ENCODE measurements at regions not wholly inside any gene's neighbourhood (a gene's known extent, or its start where the extent isn't known, plus 50 kb on each side); places are given as distances from the start of the nearest gene placed in this dataset.
A peak's percentile ranks its signal among the peaks of the same experiment; 100 is the strongest.

- intact Hi-C loops (cut with micrococcal nuclease) = no loop called here
- H3K4me1 Mint-ChIP-seq (ENCODE audit: low read depth) = no peaks in the 10 kb centered on the region
- H3K9me3 Mint-ChIP-seq = no peaks in the 10 kb centered on the region
- no peak overlapping the region for H3K27ac Mint-ChIP-seq
- no peak overlapping the region for H3K4me3 Mint-ChIP-seq
- CTCF ChIA-PET = no interaction called here
- H3K27me3 Mint-ChIP-seq (ENCODE audit: low read depth) = no peaks in the 10 kb centered on the region
- DNase-seq = peak; percentile 1
- no peaks in the 10 kb centered on the region for H3K36me3 Mint-ChIP-seq (ENCODE audit: low read depth)
Measured at GRCh38 chr9:129280236-129280622, 102.2 kb upstream of the IER5L start.

- CTCF ChIA-PET = interaction anchor here (0.6 to 0.8 kb wide), 2 partner anchors 147 to 467 kb away, joined by 3 to 4 read pairs; no protein-coding TSS in a partner anchor
- intact Hi-C loops (cut with micrococcal nuclease) = no loop called here
- no peaks in the 10 kb centered on the region for H3K4me1 Mint-ChIP-seq (ENCODE audit: low read depth)
- peak; percentile 3 for DNase-seq
- H3K27ac Mint-ChIP-seq = no peak overlapping the region
- no peak overlapping the region for H3K4me3 Mint-ChIP-seq
- H3K27me3 Mint-ChIP-seq (ENCODE audit: low read depth) = no peaks in the 10 kb centered on the region
- H3K36me3 Mint-ChIP-seq (ENCODE audit: low read depth) = no peaks in the 10 kb centered on the region
- no peaks in the 10 kb centered on the region for H3K9me3 Mint-ChIP-seq
Measured at GRCh38 chr9:129278391-129279237, 100.6 kb upstream of the IER5L start.

- Mint-ChIP-seq H3K27me3 (ENCODE audit: low read depth) (no peaks in the 10 kb centered on the region), H3K4me1 (ENCODE audit: low read depth) (peaks cover 5% of the 10 kb centered on the region), H3K36me3 (ENCODE audit: low read depth) (no peaks in the 10 kb centered on the region), H3K9me3 (no peaks in the 10 kb centered on the region), H3K4me3 (no peak overlapping the region), H3K27ac (no peak overlapping the region)
- peak; percentile 3 for DNase-seq
- intact Hi-C loops (cut with micrococcal nuclease) = no loop called here
- CTCF ChIA-PET = interaction anchor here (1.0 to 1.1 kb wide), 2 partner anchors 16 to 138 kb away, joined by 3 read pairs; no protein-coding TSS in a partner anchor
Measured at GRCh38 chr9:129276486-129277230, 98.6 kb upstream of the IER5L start.

- Mint-ChIP-seq H3K36me3 (ENCODE audit: low read depth) (no peaks in the 10 kb centered on the region), H3K4me1 (ENCODE audit: low read depth) (peaks cover 14% of the 10 kb centered on the region), H3K4me3 (no peak overlapping the region), H3K27me3 (ENCODE audit: low read depth) (no peaks in the 10 kb centered on the region), H3K27ac (no peak overlapping the region), H3K9me3 (no peaks in the 10 kb centered on the region)
- peak; percentile 3 for DNase-seq
- CTCF ChIA-PET = interaction anchor here (0.6 kb wide), 1 partner anchor 151 kb away, joined by 3 read pairs; no protein-coding TSS in a partner anchor
- intact Hi-C loops (cut with micrococcal nuclease) = no loop called here
Measured at GRCh38 chr9:129275626-129276247, 97.7 kb upstream of the IER5L start.

GRCh38 chr9:129273941-129274684 lies 96.1 kb upstream of the IER5L start:
- peaks cover 22% of the 10 kb centered on the region for H3K4me1 Mint-ChIP-seq (ENCODE audit: low read depth)
- CTCF ChIA-PET = interaction anchor here (1.2 kb wide), 1 partner anchor 43 kb away, joined by 3 read pairs; no protein-coding TSS in a partner anchor
- no peak for DNase-seq

GRCh38 chr9:129273136-129273895 lies 95.3 kb upstream of the IER5L start:
- Mint-ChIP-seq H3K4me3 (no peak overlapping the region), H3K36me3 (ENCODE audit: low read depth) (no peaks in the 10 kb centered on the region), H3K27me3 (ENCODE audit: low read depth) (no peaks in the 10 kb centered on the region), H3K9me3 (no peaks in the 10 kb centered on the region), H3K27ac (no peak overlapping the region), H3K4me1 (ENCODE audit: low read depth) (peaks cover 22% of the 10 kb centered on the region)
- DNase-seq = no peak
- CTCF ChIA-PET = interaction anchor here (1.2 kb wide), 1 partner anchor 44 kb away, joined by 3 read pairs; no protein-coding TSS in a partner anchor
- intact Hi-C loops (cut with micrococcal nuclease) = no loop called here

More at GRCh38 chr9:129273941-129274684, 96.1 kb upstream of the IER5L start:
- no peaks in the 10 kb centered on the region for H3K27me3 Mint-ChIP-seq (ENCODE audit: low read depth)
- no peaks in the 10 kb centered on the region for H3K9me3 Mint-ChIP-seq
- intact Hi-C loops (cut with micrococcal nuclease) = no loop called here
- no peak overlapping the region for H3K4me3 Mint-ChIP-seq
- no peak overlapping the region for H3K27ac Mint-ChIP-seq
- no peaks in the 10 kb centered on the region for H3K36me3 Mint-ChIP-seq (ENCODE audit: low read depth)

- no peak overlapping the region for H3K27ac Mint-ChIP-seq
- CTCF ChIA-PET = no interaction called here
- no peaks in the 10 kb centered on the region for H3K9me3 Mint-ChIP-seq
- DNase-seq = no peak
- intact Hi-C loops (cut with micrococcal nuclease) = no loop called here
- peaks cover 22% of the 10 kb centered on the region for H3K4me1 Mint-ChIP-seq (ENCODE audit: low read depth)
- H3K27me3 Mint-ChIP-seq (ENCODE audit: low read depth) = no peaks in the 10 kb centered on the region
- H3K4me3 Mint-ChIP-seq = no peak overlapping the region
- no peaks in the 10 kb centered on the region for H3K36me3 Mint-ChIP-seq (ENCODE audit: low read depth)
Measured at GRCh38 chr9:129272348-129273025, 94.4 kb upstream of the IER5L start.

- Mint-ChIP-seq H3K4me3 (no peak overlapping the region), H3K4me1 (ENCODE audit: low read depth) (peaks cover 22% of the 10 kb centered on the region), H3K9me3 (no peaks in the 10 kb centered on the region), H3K27me3 (ENCODE audit: low read depth) (no peaks in the 10 kb centered on the region), H3K36me3 (ENCODE audit: low read depth) (no peaks in the 10 kb centered on the region), H3K27ac (no peak overlapping the region)
- intact Hi-C loops (cut with micrococcal nuclease) = loop anchor here (1.0 to 2.0 kb wide), 2 partner anchors 13 to 92 kb away; partner anchors contain the start of gene IER5L
- DNase-seq = peak; percentile 39
- CTCF ChIA-PET = no interaction called here
Measured at GRCh38 chr9:129270903-129271431, 92.9 kb upstream of the IER5L start.

- intact Hi-C loops (cut with micrococcal nuclease) = loop anchor here (1.0 to 2.0 kb wide), 2 partner anchors 12 to 91 kb away; partner anchors contain the start of gene IER5L
- Mint-ChIP-seq H3K27ac (no peak overlapping the region), H3K4me3 (no peak overlapping the region), H3K36me3 (ENCODE audit: low read depth) (no peaks in the 10 kb centered on the region), H3K27me3 (ENCODE audit: low read depth) (no peaks in the 10 kb centered on the region), H3K9me3 (no peaks in the 10 kb centered on the region), H3K4me1 (ENCODE audit: low read depth) (peaks cover 22% of the 10 kb centered on the region)
- CTCF ChIA-PET = no interaction called here
- DNase-seq = peak; percentile 81
Measured at GRCh38 chr9:129270205-129270604, 92.1 kb upstream of the IER5L start.

- intact Hi-C loops (cut with micrococcal nuclease) = no loop called here
- H3K4me1 Mint-ChIP-seq (ENCODE audit: low read depth) = peaks cover 23% of the 10 kb centered on the region
- no peaks in the 10 kb centered on the region for H3K27me3 Mint-ChIP-seq (ENCODE audit: low read depth)
- no peaks in the 10 kb centered on the region for H3K9me3 Mint-ChIP-seq
- CTCF ChIA-PET = no interaction called here
- H3K27ac Mint-ChIP-seq = no peak overlapping the region
- DNase-seq = no peak
- H3K36me3 Mint-ChIP-seq (ENCODE audit: low read depth) = no peaks in the 10 kb centered on the region
- no peak overlapping the region for H3K4me3 Mint-ChIP-seq
Measured at GRCh38 chr9:129267141-129267540, 89.1 kb upstream of the IER5L start.

- intact Hi-C loops (cut with micrococcal nuclease) = no loop called here
- H3K4me1 Mint-ChIP-seq (ENCODE audit: low read depth) = peaks cover 22% of the 10 kb centered on the region
Measured at GRCh38 chr9:129266536-129266935, 88.5 kb upstream of the IER5L start.

More at GRCh38 chr9:129266536-129266935, 88.5 kb upstream of the IER5L start:
- H3K27ac Mint-ChIP-seq = no peak overlapping the region
- DNase-seq = no peak
- CTCF ChIA-PET = no interaction called here
- H3K4me3 Mint-ChIP-seq = no peak overlapping the region
- no peaks in the 10 kb centered on the region for H3K36me3 Mint-ChIP-seq (ENCODE audit: low read depth)
- no peaks in the 10 kb centered on the region for H3K9me3 Mint-ChIP-seq
- no peaks in the 10 kb centered on the region for H3K27me3 Mint-ChIP-seq (ENCODE audit: low read depth)
